Panc1 (cell line): ENCODE measurements at regions not wholly inside any gene's neighbourhood (a gene's known extent, or its start where the extent isn't known, plus 50 kb on each side); places are given as distances from the start of the nearest gene placed in this dataset.

Source experiments
- POLR2AphosphoS5 ChIP-seq: IDR thresholded peaks from 2 replicates; pipeline ENCODE4 v1.6.1; 2012; ENCODE audit warnings: mild to moderate bottlenecking, low read depth, low read length, moderate library complexity
- SIN3A ChIP-seq: IDR thresholded peaks from 2 replicates; pipeline ENCODE4 v1.6.1; 2012; ENCODE audit warnings: low read depth, mild to moderate bottlenecking, low read length, moderate library complexity, borderline replicate concordance; ENCODE audit not compliant: insufficient read depth
- TCF7L2 ChIP-seq: IDR thresholded peaks from 2 replicates; pipeline ENCODE4 v1.6.1; 2011; ENCODE audit warnings: mild to moderate bottlenecking, low read depth, low read length, inconsistent platforms
- TF ChIP-seq, protein P1 (sequence below): fragments of 450-650 bp; IDR thresholded peaks from 2 replicates; pipeline ENCODE4 v1.5.1; 2017; ENCODE audit warnings: mild to moderate bottlenecking

GRCh38 chr16:52074133-52074532 lies 472.8 kb downstream of the TOX3 start:
- TF ChIP-seq, protein P1, sequence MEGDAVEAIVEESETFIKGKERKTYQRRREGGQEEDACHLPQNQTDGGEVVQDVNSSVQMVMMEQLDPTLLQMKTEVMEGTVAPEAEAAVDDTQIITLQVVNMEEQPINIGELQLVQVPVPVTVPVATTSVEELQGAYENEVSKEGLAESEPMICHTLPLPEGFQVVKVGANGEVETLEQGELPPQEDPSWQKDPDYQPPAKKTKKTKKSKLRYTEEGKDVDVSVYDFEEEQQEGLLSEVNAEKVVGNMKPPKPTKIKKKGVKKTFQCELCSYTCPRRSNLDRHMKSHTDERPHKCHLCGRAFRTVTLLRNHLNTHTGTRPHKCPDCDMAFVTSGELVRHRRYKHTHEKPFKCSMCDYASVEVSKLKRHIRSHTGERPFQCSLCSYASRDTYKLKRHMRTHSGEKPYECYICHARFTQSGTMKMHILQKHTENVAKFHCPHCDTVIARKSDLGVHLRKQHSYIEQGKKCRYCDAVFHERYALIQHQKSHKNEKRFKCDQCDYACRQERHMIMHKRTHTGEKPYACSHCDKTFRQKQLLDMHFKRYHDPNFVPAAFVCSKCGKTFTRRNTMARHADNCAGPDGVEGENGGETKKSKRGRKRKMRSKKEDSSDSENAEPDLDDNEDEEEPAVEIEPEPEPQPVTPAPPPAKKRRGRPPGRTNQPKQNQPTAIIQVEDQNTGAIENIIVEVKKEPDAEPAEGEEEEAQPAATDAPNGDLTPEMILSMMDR: no peak
- TF ChIP-seq POLR2AphosphoS5 (no peak), TCF7L2 (no peak), SIN3A (no peak)
